ENCODE measurements at regions not wholly inside any gene's neighbourhood (a gene's known extent, or its start where the extent isn't known, plus 50 kb on each side); places are given as distances from the start of the nearest gene placed in this dataset.

- DNase-seq, result no peak
Observed at GRCh38 chr11:116556483-116556882, 216.3 kb downstream of the BUD13 start.

GRCh38 chr11:116553482-116553881 lies 219.3 kb downstream of the BUD13 start:
- DNase-seq, result no peak

- no peak for DNase-seq
Observed at GRCh38 chr11:116551576-116551975, 221.2 kb downstream of the BUD13 start.

GRCh38 chr11:116548256-116548655 lies 224.5 kb downstream of the BUD13 start:
- DNase-seq, result no peak

GRCh38 chr11:116547571-116547970 lies 225.2 kb downstream of the BUD13 start:
- DNase-seq, result no peak

- DNase-seq, result no peak
Observed at GRCh38 chr11:116545912-116546311, 226.9 kb downstream of the BUD13 start.

- no peak for DNase-seq
Observed at GRCh38 chr11:116544721-116545120, 228.1 kb downstream of the BUD13 start.

GRCh38 chr11:116543911-116544475 lies 228.8 kb downstream of the BUD13 start:
- DNase-seq, result no peak

GRCh38 chr11:116543099-116543498 lies 229.7 kb downstream of the BUD13 start:
- DNase-seq, result no peak

GRCh38 chr11:116542406-116542805 lies 230.4 kb downstream of the BUD13 start:
- no peak for DNase-seq

GRCh38 chr11:116541460-116541859 lies 231.3 kb downstream of the BUD13 start:
- DNase-seq, result no peak

GRCh38 chr11:116540645-116541304 lies 232.0 kb downstream of the BUD13 start:
- DNase-seq, result no peak

GRCh38 chr11:116539836-116540418 lies 232.9 kb downstream of the BUD13 start:
- no peak for DNase-seq

- no peak for DNase-seq
Observed at GRCh38 chr11:116539211-116539610, 233.6 kb downstream of the BUD13 start.

GRCh38 chr11:116538677-116539076 lies 234.1 kb downstream of the BUD13 start:
- no peak for DNase-seq

- no peak for DNase-seq
Observed at GRCh38 chr11:116537709-116538108, 235.1 kb downstream of the BUD13 start.

- DNase-seq, result no peak
Observed at GRCh38 chr11:116537121-116537520, 235.7 kb downstream of the BUD13 start.

GRCh38 chr11:116536416-116536815 lies 236.4 kb downstream of the BUD13 start:
- DNase-seq, result no peak

GRCh38 chr11:116535994-116536393 lies 236.8 kb downstream of the BUD13 start:
- no peak for DNase-seq

GRCh38 chr11:116535120-116535519 lies 237.7 kb downstream of the BUD13 start:
- DNase-seq, result no peak

GRCh38 chr11:116534270-116534975 lies 238.4 kb downstream of the BUD13 start:
- DNase-seq, result no peak

- DNase-seq, result no peak
Observed at GRCh38 chr11:116533186-116533825, 239.5 kb downstream of the BUD13 start.

GRCh38 chr11:116532066-116532465 lies 240.7 kb downstream of the BUD13 start:
- no peak for DNase-seq

Measured in suppressor macrophage (primary cell).